Activated CD8-positive, alpha-beta memory T cell treated with anti-CD3 and anti-CD28 coated beads, Interleukin-2, amount 50 U/mL, for 4 hours (primary cell): ENCODE measurements at regions not wholly inside any gene's neighbourhood (a gene's known extent, or its start where the extent isn't known, plus 50 kb on each side); places are given as distances from the start of the nearest gene placed in this dataset.

Experiments
- DNase-seq: peaks from one replicate; pipeline ENCODE4 v3.0.0-alpha.2; 2020

- no peak for DNase-seq
These were observed 316.2 kb upstream of the THSD7B start for GRCh38 chr2:136448986-136449780.

DNA sequence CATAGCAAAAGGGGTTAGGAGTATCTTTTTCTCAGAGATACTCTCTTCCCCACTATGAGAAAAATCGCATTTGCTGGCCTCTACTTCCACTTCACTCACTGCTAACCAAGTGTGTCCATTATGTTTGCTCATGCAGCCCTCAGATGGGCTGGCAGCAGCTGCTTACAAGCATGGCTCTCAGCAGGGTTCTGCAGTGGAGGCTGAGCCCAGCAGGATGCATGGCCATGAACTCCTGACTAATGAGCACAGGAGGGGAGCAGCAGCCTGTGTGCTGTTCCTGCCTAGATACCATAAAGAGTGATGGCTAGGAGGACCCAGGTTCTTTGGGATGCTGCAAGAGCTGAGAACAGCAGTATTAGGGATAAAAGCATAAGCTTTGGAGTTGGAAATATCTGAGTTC lies 316.9 kb upstream of the THSD7B start:
- DNase-seq: no peak

GRCh38 chr2:136444323-136444722 lies 321.0 kb upstream of the THSD7B start:
- DNase-seq: no peak

GRCh38 chr2:136443661-136444060 lies 321.7 kb upstream of the THSD7B start:
- no peak for DNase-seq

GRCh38 chr2:136441979-136442714 lies 323.2 kb upstream of the THSD7B start:
- no peak for DNase-seq

- no peak for DNase-seq
These were observed 321.2 kb upstream of the CXCR4 start for GRCh38 chr2:136439064-136439676.

- no peak for DNase-seq
These were observed 319.5 kb upstream of the CXCR4 start for GRCh38 chr2:136437461-136437860.

DNA sequence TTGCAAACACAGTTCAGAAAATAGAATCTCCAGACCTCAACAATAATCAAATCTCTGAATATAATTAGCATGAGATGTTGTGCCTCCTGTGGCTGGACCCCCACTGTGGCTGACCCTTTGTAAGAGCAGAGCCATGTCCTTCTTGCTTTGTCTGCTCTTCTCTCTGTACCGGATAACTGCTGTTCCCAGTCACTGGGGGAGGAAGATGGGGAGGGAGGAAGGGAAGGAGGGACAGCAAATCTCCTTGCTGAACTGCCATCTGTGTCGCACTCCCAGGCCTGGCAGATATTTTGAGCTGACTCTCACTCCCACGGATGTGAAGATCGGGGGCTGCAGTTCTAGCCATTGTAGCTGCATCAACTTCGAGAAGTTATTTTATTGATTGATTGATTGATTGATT lies 319.0 kb upstream of the CXCR4 start:
- DNase-seq: no peak

- no peak for DNase-seq
These were observed 316.3 kb upstream of the CXCR4 start for GRCh38 chr2:136434251-136434715.

DNA sequence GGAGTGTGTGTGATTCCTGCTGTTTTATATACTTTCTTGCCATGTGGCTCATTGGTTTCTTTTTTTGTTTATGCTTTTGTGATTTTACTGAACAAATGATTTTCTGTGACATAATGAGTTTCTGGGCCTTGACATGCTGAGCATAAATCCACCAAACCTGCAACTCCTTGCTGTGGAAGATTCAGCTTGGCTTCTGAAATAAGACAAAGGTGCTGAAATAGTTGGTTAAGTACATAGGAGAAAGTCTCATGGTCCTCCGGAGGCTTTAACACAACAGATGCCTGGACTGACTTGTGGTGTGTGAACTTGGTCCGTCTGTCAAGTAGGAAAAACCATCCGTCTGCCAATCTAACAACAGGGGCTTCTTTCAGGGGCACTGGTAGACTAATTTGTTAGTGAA lies 315.3 kb upstream of the CXCR4 start:
- DNase-seq: no peak

- DNase-seq: peak; percentile 18
These were observed 306.2 kb upstream of the CXCR4 start for GRCh38 chr2:136424112-136424511.

DNA sequence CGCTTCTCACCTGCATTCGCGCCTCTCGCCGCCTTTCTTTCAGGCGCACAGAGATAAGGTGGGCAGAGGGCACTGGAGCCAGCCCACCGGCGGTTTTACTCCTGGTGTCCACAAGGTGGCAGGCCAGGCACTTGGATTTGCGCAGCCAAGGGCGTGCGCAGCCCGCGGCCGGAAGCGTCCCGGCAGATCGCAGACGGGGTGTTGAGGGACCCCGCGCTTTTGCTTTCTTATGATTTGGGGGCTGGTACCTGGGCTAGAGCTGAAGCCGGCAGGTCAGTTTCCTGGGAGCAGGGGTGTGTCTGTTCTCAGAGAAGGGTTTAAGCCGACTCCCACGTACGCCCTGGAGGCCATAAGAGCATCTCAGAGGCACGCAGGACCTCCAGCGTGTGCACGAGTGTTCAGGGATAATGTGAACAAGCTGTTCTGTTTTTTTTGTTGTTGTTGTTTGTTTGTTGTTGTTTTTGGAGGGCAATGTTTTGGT lies 305.6 kb upstream of the CXCR4 start:
- peak; percentile 83 for DNase-seq

GRCh38 chr2:136422512-136422911 lies 304.6 kb upstream of the CXCR4 start:
- no peak for DNase-seq

- no peak for DNase-seq
These were observed 302.4 kb upstream of the CXCR4 start for GRCh38 chr2:136420346-136420745.

DNA sequence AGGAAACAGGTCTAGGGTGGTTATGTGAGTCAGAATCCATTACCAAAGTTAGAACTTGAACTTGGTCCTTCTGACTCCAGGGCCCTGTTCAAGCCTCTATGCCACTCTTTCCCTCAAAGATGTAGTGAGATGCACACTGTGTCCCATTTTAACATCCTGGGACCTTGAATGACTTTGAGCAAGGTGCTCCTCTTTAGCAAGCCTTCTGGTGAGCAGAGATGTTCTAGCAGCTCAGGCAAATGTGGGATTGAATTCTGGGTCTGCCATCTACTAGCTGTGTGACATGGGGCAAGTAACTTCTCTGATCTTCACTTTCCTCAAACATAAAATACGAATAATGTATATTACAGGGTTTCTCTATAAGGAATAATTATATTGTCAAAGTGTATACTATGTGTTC lies 294.0 kb upstream of the CXCR4 start:
- no peak for DNase-seq

DNA sequence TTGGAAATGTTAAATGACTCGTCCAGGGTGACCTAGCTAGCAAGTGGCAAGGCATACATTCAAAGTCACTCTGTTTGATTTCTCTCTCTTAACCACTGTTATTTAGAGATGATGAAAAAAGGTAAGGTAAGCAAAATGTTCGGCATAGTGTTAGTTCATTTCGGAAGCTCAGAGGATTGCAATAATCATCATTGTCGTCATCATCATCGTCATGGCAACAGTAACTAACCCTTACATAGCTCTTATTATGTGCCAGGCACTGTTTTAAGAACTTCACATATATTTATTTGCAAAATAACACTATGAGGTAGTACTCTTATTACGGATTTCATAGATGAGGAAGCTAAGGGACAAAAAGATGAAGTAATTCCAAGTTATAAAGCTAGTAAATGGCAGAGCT lies 292.7 kb upstream of the CXCR4 start:
- DNase-seq: no peak

DNA sequence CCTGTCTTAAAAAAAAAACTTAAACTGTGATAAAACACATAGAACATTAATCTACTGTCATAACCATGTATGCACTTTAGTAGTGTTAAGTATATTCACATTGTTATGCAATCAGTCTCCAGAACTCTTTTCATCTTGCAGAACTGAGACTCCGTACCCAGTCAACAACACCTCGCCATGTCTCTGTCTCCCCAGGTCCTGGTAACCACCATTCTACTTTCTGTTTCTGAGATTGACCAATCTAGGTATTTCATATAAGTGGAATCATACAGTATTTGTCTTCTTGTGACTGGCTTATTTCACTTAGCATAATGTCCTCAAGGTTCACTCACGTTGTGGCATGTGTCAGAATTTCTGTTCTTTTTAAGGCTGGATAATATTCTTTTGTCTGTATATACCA lies 290.8 kb upstream of the CXCR4 start:
- DNase-seq: no peak

- no peak for DNase-seq
These were observed 290.0 kb upstream of the CXCR4 start for GRCh38 chr2:136407952-136408318.

GRCh38 chr2:136407117-136407951 lies 289.4 kb upstream of the CXCR4 start:
- DNase-seq: no peak

- DNase-seq: no peak
These were observed 287.0 kb upstream of the CXCR4 start for GRCh38 chr2:136404925-136405324.

DNA sequence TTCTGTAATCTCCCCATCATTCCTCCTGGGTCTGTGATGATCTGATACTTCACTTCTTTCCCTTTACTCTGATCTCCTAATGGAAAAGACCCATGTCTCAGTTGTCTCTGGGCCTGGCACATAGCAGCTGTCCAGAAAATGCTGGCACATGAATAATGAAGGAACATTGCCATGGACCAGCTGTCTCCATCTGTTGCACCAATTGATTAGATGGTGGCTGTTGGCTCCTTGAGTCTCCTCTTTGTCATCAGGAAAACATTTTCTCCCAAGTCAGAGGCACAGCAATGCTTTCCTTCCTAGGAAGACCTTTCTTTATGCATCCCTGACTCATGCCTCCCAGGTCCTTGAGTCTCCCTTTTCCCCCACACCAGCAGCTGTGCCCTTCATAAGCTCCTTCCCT lies 286.2 kb upstream of the CXCR4 start:
- no peak for DNase-seq

DNA sequence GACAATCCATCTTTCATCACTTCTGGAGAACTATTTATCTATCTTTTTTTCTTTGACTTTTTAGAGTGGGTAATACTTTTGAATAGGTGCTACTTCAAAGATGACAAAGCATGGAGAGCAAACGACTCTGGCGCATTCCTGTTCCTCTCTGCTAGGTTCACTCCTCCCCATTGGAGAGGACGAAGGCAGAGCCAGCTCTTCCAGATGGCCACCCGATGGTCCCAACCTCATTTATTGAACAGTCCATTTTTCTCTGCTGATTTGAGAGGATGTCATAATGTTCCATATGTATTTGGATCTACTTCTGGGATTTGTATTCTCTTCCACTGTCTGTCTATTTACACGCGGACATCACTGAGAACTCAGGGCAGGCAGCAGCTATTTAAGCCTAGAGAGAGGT lies 284.3 kb upstream of the CXCR4 start:
- DNase-seq: no peak
